ENCODE measurements at regions not wholly inside any gene's neighbourhood (a gene's known extent, or its start where the extent isn't known, plus 50 kb on each side); places are given as distances from the start of the nearest gene placed in this dataset.
A peak's percentile ranks its signal among the peaks of the same experiment; 100 is the strongest.
"Not testable (repeated sequence)": the region's sequence is repeated elsewhere in the genome, so short reads cannot be mapped to it uniquely, and the experiment has no call there.

- no peak for DNase-seq
- Mint-ChIP-seq H3K27me3 (no peaks in the 10 kb centered on the region), H3K36me3 (no peaks in the 10 kb centered on the region), H3K27ac (no peak overlapping the region), H3K4me1 (no peaks in the 10 kb centered on the region), H3K9me3 (no peaks in the 10 kb centered on the region), H3K4me3 (no peak overlapping the region)
Measured at GRCh38 chr3:177370246-177370822, 173.1 kb upstream of the TBL1XR1 start.

- no peak for DNase-seq
- no peak overlapping the region for H3K27ac Mint-ChIP-seq
- H3K36me3 Mint-ChIP-seq = no peaks in the 10 kb centered on the region
- no peak overlapping the region for H3K4me3 Mint-ChIP-seq
- H3K4me1 Mint-ChIP-seq = no peaks in the 10 kb centered on the region
- no peaks in the 10 kb centered on the region for H3K27me3 Mint-ChIP-seq
- H3K9me3 Mint-ChIP-seq = no peaks in the 10 kb centered on the region
Measured at GRCh38 chr3:177371146-177371545, 173.9 kb upstream of the TBL1XR1 start.

GRCh38 chr3:177371888-177372287, 174.6 kb upstream of the TBL1XR1 start:
- no peak overlapping the region for H3K27ac Mint-ChIP-seq
- DNase-seq = no peak
- no peaks in the 10 kb centered on the region for H3K4me1 Mint-ChIP-seq
- H3K27me3 Mint-ChIP-seq = no peaks in the 10 kb centered on the region
- H3K36me3 Mint-ChIP-seq = no peaks in the 10 kb centered on the region
- H3K4me3 Mint-ChIP-seq = no peak overlapping the region
- H3K9me3 Mint-ChIP-seq = no peaks in the 10 kb centered on the region

DNA sequence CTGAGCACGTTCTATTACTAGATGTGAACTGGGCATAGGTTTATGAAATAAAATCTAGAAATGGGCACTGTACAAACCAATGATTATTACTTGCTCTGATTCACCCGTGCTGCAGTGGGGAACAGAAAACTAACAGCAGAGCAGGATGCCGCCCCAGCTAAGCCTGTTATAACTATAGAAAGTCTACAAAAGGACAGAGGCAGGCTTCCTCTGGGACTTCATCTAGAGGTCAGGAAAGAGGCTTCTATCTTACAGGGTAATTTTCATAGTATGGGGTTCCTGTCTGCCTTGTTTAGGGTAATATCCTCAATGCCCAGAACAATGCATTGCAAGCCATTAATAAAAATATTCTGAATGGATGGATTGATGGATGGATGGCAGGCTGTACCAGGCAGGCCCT, 177.0 kb upstream of the TBL1XR1 start:
- Mint-ChIP-seq H3K4me1 (peaks cover 6% of the 10 kb centered on the region), H3K4me3 (no peak overlapping the region), H3K27me3 (no peaks in the 10 kb centered on the region), H3K36me3 (no peaks in the 10 kb centered on the region), H3K9me3 (no peaks in the 10 kb centered on the region), H3K27ac (no peak overlapping the region)
- no peak for DNase-seq

DNA sequence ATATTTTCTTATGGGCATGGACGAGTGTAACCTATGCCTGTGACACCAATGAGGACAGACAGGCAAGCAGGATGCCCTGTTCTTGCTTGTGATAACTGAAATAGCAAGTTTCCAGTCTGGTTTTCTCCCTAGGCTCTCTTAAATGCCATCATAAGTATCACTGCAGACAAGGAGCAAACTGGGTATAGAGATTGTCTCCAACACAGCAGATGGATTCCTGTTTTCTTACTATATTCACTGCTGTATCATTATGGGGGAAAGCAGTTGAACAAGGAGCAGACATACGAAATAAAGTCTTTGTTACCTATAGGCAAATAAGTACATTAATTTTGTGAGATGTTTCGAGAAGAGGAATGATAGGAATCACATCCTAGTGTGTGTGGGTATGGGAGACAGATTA, 178.0 kb upstream of the TBL1XR1 start:
- no peak for DNase-seq
- Mint-ChIP-seq H3K27me3 (no peaks in the 10 kb centered on the region), H3K9me3 (peaks cover 4% of the 10 kb centered on the region), H3K4me3 (no peak overlapping the region), H3K36me3 (no peaks in the 10 kb centered on the region), H3K27ac (no peak overlapping the region), H3K4me1 (peaks cover 6% of the 10 kb centered on the region)

DNA sequence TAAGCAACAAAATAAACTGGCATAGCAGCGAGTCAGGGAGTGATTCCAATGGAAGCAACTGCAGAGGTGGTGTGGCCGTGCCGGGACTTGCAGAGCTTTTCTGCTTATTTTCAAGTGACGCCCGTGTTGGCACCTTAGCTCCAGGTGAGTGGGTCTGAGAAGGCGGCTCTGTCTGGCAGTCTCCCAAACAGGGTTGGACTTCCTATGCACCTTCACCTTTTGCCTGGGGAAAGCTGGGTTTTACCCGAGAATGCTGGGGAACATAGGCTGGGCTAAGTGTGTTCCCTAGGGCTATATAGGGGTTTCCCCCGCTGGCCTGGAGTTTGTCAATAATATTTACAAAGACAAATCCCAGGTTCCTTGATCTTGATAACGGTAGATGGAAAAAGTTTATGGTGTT, 179.9 kb upstream of the TBL1XR1 start:
- H3K36me3 Mint-ChIP-seq = no peaks in the 10 kb centered on the region

DNA sequence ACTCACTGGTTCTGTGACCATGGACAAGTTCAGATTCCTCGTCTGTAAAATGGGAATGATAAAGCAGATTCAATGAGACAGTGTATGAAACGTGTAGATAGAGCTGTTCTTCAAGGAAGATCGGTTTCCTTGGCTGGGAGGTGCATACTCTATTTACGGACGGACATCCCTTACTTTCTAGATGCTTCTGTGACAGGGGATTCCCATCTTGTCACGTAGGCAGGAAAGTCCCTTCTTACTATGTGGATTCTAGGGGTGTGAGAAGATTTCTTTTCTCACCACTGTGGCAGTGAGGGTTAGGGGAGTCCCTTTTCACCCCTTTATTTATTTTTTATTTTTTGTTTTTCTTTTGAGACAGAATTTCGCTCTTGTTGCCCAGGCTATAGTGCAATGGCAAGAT, 180.9 kb upstream of the TBL1XR1 start:
- no peaks in the 10 kb centered on the region for H3K27me3 Mint-ChIP-seq
- H3K27ac Mint-ChIP-seq = no peak overlapping the region
- peaks cover 1% of the 10 kb centered on the region for H3K36me3 Mint-ChIP-seq
- peaks cover 6% of the 10 kb centered on the region for H3K4me1 Mint-ChIP-seq
- no peak for DNase-seq
- peaks cover 7% of the 10 kb centered on the region for H3K9me3 Mint-ChIP-seq
- no peak overlapping the region for H3K4me3 Mint-ChIP-seq

More for the DNA sequence above, 179.9 kb upstream of the TBL1XR1 start:
- H3K4me1 Mint-ChIP-seq = peaks cover 6% of the 10 kb centered on the region
- H3K4me3 Mint-ChIP-seq = no peak overlapping the region
- H3K9me3 Mint-ChIP-seq = peaks cover 7% of the 10 kb centered on the region
- DNase-seq = no peak
- H3K27me3 Mint-ChIP-seq = no peaks in the 10 kb centered on the region
- H3K27ac Mint-ChIP-seq = no peak overlapping the region

DNA sequence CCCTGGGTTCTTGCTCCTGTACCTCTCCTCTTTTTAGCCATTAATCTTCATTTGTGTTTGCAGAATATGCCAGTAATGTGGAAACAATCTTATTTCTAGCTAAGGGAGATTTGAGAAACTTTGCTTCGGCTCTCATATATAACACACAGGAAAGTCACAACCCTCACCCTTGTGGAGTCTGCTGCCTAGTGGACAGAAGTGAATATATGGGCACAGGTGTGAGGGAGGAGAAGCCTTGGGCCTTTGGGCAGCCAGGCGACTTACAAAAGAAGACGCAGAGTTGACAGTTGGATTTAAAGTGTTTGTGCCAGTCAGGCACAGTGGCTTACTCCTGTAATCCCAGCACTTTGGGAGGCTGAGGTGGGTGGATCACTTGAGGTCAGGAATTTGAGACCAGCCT, 181.8 kb upstream of the TBL1XR1 start:
- Mint-ChIP-seq H3K9me3 (peaks cover 7% of the 10 kb centered on the region), H3K4me3 (no peak overlapping the region), H3K36me3 (peaks cover 1% of the 10 kb centered on the region), H3K4me1 (peaks cover 6% of the 10 kb centered on the region), H3K27me3 (no peaks in the 10 kb centered on the region), H3K27ac (no peak overlapping the region)
- DNase-seq = no peak

DNA sequence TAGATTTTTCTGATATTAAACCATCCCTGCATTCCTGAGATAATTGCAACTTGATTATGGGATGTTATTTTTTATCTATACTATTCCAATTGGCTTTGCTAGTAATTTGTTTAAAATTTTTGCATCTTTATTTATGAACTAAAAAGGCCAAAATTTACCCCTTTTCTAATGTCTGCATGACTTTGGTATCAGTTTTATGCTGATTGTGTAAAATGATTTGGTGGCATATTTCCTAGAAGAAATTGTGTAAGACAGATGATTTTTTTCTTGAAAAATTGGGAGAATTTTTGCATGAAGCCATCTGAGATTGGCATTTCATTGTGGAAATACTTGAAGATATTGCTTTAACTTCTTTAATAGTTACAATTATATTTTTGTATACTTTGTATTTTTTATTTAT, 183.8 kb upstream of the TBL1XR1 start:
- no peak overlapping the region for H3K4me3 Mint-ChIP-seq
- peaks cover 9% of the 10 kb centered on the region for H3K9me3 Mint-ChIP-seq
- no peak for DNase-seq
- peaks cover 10% of the 10 kb centered on the region for H3K4me1 Mint-ChIP-seq
- H3K27ac Mint-ChIP-seq = no peak overlapping the region
- H3K36me3 Mint-ChIP-seq = peaks cover 1% of the 10 kb centered on the region
- no peaks in the 10 kb centered on the region for H3K27me3 Mint-ChIP-seq

DNA sequence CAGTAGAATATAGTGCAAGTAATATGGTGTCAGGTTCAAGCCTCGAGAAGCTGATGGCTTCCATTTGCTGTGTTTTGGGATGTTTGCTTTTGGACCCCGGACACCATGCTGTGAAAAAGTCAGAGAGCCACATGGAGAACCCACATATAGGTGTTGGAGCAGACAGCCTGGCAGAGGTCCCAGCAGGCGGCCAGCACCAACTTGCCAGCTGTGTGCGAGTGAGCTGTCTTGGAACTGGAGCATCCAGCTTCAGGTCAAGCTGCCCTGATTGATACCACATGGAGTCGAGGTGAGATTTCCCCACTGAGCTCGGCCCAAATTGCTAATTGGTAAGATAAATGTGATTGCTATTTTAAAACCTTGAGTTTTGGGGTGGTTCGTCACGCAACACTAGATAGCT, 185.7 kb upstream of the TBL1XR1 start:
- Mint-ChIP-seq H3K36me3 (peaks cover 1% of the 10 kb centered on the region), H3K9me3 (peaks cover 13% of the 10 kb centered on the region), H3K27me3 (no peaks in the 10 kb centered on the region), H3K4me1 (peaks cover 10% of the 10 kb centered on the region), H3K27ac (no peak overlapping the region), H3K4me3 (no peak overlapping the region)
- no peak for DNase-seq

DNA sequence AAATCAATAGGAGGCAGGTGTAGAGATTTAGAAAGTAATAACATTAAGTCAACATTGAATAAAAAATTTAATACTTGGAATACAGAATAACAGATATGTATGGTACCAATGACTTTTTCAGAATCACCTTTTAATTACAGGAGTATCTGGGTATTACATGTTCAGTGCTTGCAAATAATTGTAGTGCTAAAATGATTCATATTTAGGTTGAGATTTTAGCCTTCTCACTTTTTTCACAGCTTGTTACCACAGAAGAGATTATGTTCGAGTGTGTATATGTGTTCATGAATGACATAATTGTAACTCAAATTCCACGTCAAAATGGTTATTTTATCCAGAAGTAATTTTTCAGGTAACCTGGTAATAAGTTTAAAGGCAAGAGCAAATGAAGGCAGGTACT, 187.9 kb upstream of the TBL1XR1 start:
- no peaks in the 10 kb centered on the region for H3K27me3 Mint-ChIP-seq
- no peak overlapping the region for H3K27ac Mint-ChIP-seq
- H3K4me3 Mint-ChIP-seq = no peak overlapping the region
- H3K4me1 Mint-ChIP-seq = peaks cover 4% of the 10 kb centered on the region
- DNase-seq = no peak
- H3K36me3 Mint-ChIP-seq = peaks cover 1% of the 10 kb centered on the region
- H3K9me3 Mint-ChIP-seq = peaks cover 10% of the 10 kb centered on the region

DNA sequence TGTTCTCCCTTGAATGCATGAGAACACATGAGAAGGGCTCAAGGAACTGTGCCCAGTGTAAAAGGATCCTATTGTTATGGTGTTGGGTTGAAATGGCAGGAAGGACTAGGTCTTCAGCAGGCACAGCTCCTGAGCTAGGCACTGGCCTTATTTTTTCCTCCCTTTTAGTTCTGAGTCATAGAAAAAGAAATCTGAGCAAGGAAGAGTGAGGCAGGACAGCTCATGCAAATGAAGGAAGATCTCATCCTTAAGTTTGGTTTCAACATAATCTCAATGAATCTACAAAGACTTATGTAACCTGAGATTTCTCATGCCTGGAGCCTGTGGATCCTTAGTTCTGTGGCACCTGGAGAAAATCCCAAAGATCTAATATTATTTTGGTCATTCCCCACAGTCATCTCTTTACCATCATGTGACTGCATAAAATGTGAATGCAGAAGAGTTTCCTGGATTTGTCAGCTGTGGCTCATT, 188.6 kb upstream of the TBL1XR1 start:
- Mint-ChIP-seq H3K27ac (no peak overlapping the region), H3K36me3 (peaks cover 1% of the 10 kb centered on the region), H3K4me3 (no peak overlapping the region), H3K27me3 (no peaks in the 10 kb centered on the region), H3K4me1 (peaks cover 4% of the 10 kb centered on the region), H3K9me3 (peaks cover 6% of the 10 kb centered on the region)
- no peak for DNase-seq

GRCh38 chr3:177388209-177388608, 190.9 kb upstream of the TBL1XR1 start:
- no peak overlapping the region for H3K27ac Mint-ChIP-seq
- H3K27me3 Mint-ChIP-seq = no peaks in the 10 kb centered on the region
- H3K4me1 Mint-ChIP-seq = peaks cover 4% of the 10 kb centered on the region
- H3K9me3 Mint-ChIP-seq = peaks cover 6% of the 10 kb centered on the region
- no peak overlapping the region for H3K4me3 Mint-ChIP-seq
- H3K36me3 Mint-ChIP-seq = no peaks in the 10 kb centered on the region
- no peak for DNase-seq

- H3K9me3 Mint-ChIP-seq, DNase-seq, H3K27ac Mint-ChIP-seq, H3K4me1 Mint-ChIP-seq, H3K27me3 Mint-ChIP-seq, H3K36me3 Mint-ChIP-seq: not testable (repeated sequence)
- H3K4me3 Mint-ChIP-seq = peak overlapping the region; percentile 7
Measured at GRCh38 chr3:177394231-177395024, 197.1 kb upstream of the TBL1XR1 start.

GRCh38 chr3:177396733-177397132, 199.5 kb upstream of the TBL1XR1 start:
- no peaks in the 10 kb centered on the region for H3K4me1 Mint-ChIP-seq
- H3K27ac Mint-ChIP-seq = no peak overlapping the region
- peaks cover 4% of the 10 kb centered on the region for H3K9me3 Mint-ChIP-seq
- no peaks in the 10 kb centered on the region for H3K27me3 Mint-ChIP-seq
- no peak overlapping the region for H3K4me3 Mint-ChIP-seq
- no peak for DNase-seq
- peaks cover 2% of the 10 kb centered on the region for H3K36me3 Mint-ChIP-seq

GRCh38 chr3:177401375-177401774, 204.1 kb upstream of the TBL1XR1 start:
- Mint-ChIP-seq H3K9me3 (peaks cover 5% of the 10 kb centered on the region), H3K4me1 (no peaks in the 10 kb centered on the region), H3K36me3 (no peaks in the 10 kb centered on the region), H3K27me3 (no peaks in the 10 kb centered on the region), H3K4me3 (no peak overlapping the region), H3K27ac (no peak overlapping the region)
- DNase-seq = no peak
